Trophoblast cell (in vitro differentiated cells and primary cell): ENCODE measurements at regions not wholly inside any gene's neighbourhood (a gene's known extent, or its start where the extent isn't known, plus 50 kb on each side); places are given as distances from the start of the nearest gene placed in this dataset.

Experiments used
- DNase-seq, 2 donors: peaks; one replicate each; pipeline ENCODE4 v3.0.0-alpha.2; 2016
- H2AFZ ChIP-seq: 2 replicates; pipeline ENCODE4 v1.6.1; 2013; ENCODE audit warnings: low read length, moderate library complexity, mild to moderate bottlenecking; ENCODE audit not compliant: insufficient read depth, poor library complexity
- H2AK5ac ChIP-seq: 2 replicates; pipeline ENCODE4 v1.6.1; 2013; ENCODE audit warnings: mild to moderate bottlenecking, low read length
- H2BK120ac ChIP-seq: 2 replicates; pipeline ENCODE4 v1.6.1; 2013; ENCODE audit warnings: low read length, mild to moderate bottlenecking, moderate library complexity; ENCODE audit not compliant: insufficient read depth, poor library complexity
- H2BK12ac ChIP-seq: 2 replicates; pipeline ENCODE4 v1.6.1; 2013; ENCODE audit warnings: mild to moderate bottlenecking, low read length, moderate library complexity
- H2BK5ac ChIP-seq: 2 replicates; pipeline ENCODE4 v1.6.1; 2013; ENCODE audit warnings: low read length, low read depth, moderate library complexity, mild to moderate bottlenecking; ENCODE audit not compliant: poor library complexity
- H3K14ac ChIP-seq: 2 replicates; pipeline ENCODE4 v1.6.1; 2013; ENCODE audit warnings: mild to moderate bottlenecking, low read length
- H3K18ac ChIP-seq: 2 replicates; pipeline ENCODE4 v1.6.1; 2013; ENCODE audit warnings: mild to moderate bottlenecking, low read length
- H3K23ac ChIP-seq: 2 replicates; pipeline ENCODE4 v1.6.1; 2013; ENCODE audit warnings: low read length
- H3K27ac ChIP-seq: 2 replicates; pipeline ENCODE4 v1.5.1; 2013; ENCODE audit warnings: low read depth, mild to moderate bottlenecking, inconsistent platforms, low read length, moderate library complexity
- H3K27me3 ChIP-seq: 2 replicates; pipeline ENCODE4 v1.6.1; 2013; ENCODE audit warnings: inconsistent platforms, mild to moderate bottlenecking, low read length, moderate library complexity; ENCODE audit not compliant: insufficient read depth
- H3K36me3 ChIP-seq, 2 experiments: 1 replicate in 1 of 2; 2 replicates in 1 of 2; pipeline ENCODE4 v1.6.1; 2013; ENCODE audit warnings: low read length in 2 of 2, mild to moderate bottlenecking in 2 of 2, moderate library complexity in 1 of 2; ENCODE audit not compliant: insufficient read depth in 2 of 2, control insufficient read depth in 1 of 2
- H3K4ac ChIP-seq: 2 replicates; pipeline ENCODE4 v1.6.1; 2013; ENCODE audit warnings: low read depth, mild to moderate bottlenecking, low read length, moderate library complexity
- H3K4me1 ChIP-seq, 2 experiments: 1 replicate in 1 of 2; 2 replicates in 1 of 2; pipeline ENCODE4 v1.6.1; 2013; ENCODE audit warnings: low read length in 2 of 2, mild to moderate bottlenecking in 2 of 2, moderate library complexity in 1 of 2; ENCODE audit not compliant: insufficient read depth in 2 of 2, control insufficient read depth in 1 of 2
- H3K4me2 ChIP-seq: 2 replicates; pipeline ENCODE4 v1.6.1; 2013; ENCODE audit warnings: inconsistent platforms, mild to moderate bottlenecking, low read length, moderate library complexity
- H3K4me3 ChIP-seq: 2 replicates; pipeline ENCODE4 v1.5.1; 2013; ENCODE audit warnings: mild to moderate bottlenecking, low read depth, low read length, inconsistent platforms
- H3K79me1 ChIP-seq: one replicate; pipeline ENCODE4 v1.6.1; 2013; ENCODE audit warnings: low read length
- H3K79me2 ChIP-seq: 2 replicates; pipeline ENCODE4 v1.6.1; 2013; ENCODE audit warnings: low read length, mild to moderate bottlenecking; ENCODE audit not compliant: control insufficient read depth, insufficient read depth, poor library complexity
- H3K9ac ChIP-seq: 2 replicates; pipeline ENCODE4 v1.6.1; 2013; ENCODE audit warnings: mild to moderate bottlenecking, low read length
- H3K9me3 ChIP-seq: 2 replicates; pipeline ENCODE4 v1.6.1; 2013; ENCODE audit warnings: low read depth, mild to moderate bottlenecking, control low read depth, inconsistent platforms, low read length; ENCODE audit not compliant: insufficient read depth
- H4K12ac ChIP-seq: 2 replicates; pipeline ENCODE4 v1.6.1; 2013; ENCODE audit warnings: low read depth, mild to moderate bottlenecking, low read length, moderate library complexity
- H4K8ac ChIP-seq: 2 replicates; pipeline ENCODE4 v1.6.1; 2013; ENCODE audit warnings: low read depth, mild to moderate bottlenecking, low read length, moderate library complexity
- H4K91ac ChIP-seq: one replicate; pipeline ENCODE4 v1.6.1; 2013; ENCODE audit warnings: low read depth, mild to moderate bottlenecking, low read length, moderate library complexity
- WGBS: extraction: QIAGEN DNeasy Blood & Tissue Kit; methylation state at CpG from one replicate; pipeline ENCODE4 v1.1.7; 2013; ENCODE audit warnings: missing lambda C conversion rate; ENCODE audit not compliant: insufficient read length, insufficient coverage; ENCODE audit errors: extremely low coverage; 5-methylcytosine and 5-hydroxymethylcytosine counted together

GRCh38 chr2:14516844-14517243, 115.7 kb upstream of the LRATD1 start:
- H4K12ac ChIP-seq: no peak overlapping the region
- H2AFZ ChIP-seq: no peak overlapping the region
- H3K4ac ChIP-seq: no peak overlapping the region
- no peak overlapping the region for H3K23ac ChIP-seq
- H3K9ac ChIP-seq: no peak overlapping the region
- no peak overlapping the region for H2BK120ac ChIP-seq
- no peaks in the 10 kb centered on the region for H3K4me1 ChIP-seq
- no peaks in the 10 kb centered on the region for H3K9me3 ChIP-seq
- no peaks in the 10 kb centered on the region for H3K79me1 ChIP-seq
- no peak overlapping the region for H3K27ac ChIP-seq
- H3K27me3 ChIP-seq: no peaks in the 10 kb centered on the region
- no peak overlapping the region for H4K8ac ChIP-seq
- H2BK5ac ChIP-seq: no peak overlapping the region
- H3K18ac ChIP-seq: no peak overlapping the region
- no peak overlapping the region for H3K4me2 ChIP-seq
- H3K36me3 ChIP-seq: no peaks in the 10 kb centered on the region
- H3K4me3 ChIP-seq: no peak overlapping the region
- DNase-seq: peak; percentile 28 to 91
- H3K14ac ChIP-seq: no peak overlapping the region
- WGBS: no CpG with 5 or more reads among the region's 1 CpG
- no peak overlapping the region for H4K91ac ChIP-seq
- H2AK5ac ChIP-seq: no peak overlapping the region
- H2BK12ac ChIP-seq: no peak overlapping the region
- H3K79me2 ChIP-seq: no peaks in the 10 kb centered on the region

GRCh38 chr2:14517731-14518130, 114.8 kb upstream of the LRATD1 start:
- Histone ChIP-seq H3K4me3 (no peak overlapping the region), H3K4me1 (no peaks in the 10 kb centered on the region), H3K4me2 (no peak overlapping the region), H2AK5ac (no peak overlapping the region), H3K14ac (no peak overlapping the region), H4K91ac (no peak overlapping the region), H3K9me3 (no peaks in the 10 kb centered on the region), H4K12ac (no peak overlapping the region), H3K9ac (no peak overlapping the region), H3K27ac (no peak overlapping the region), H2AFZ (no peak overlapping the region), H2BK5ac (no peak overlapping the region), H3K4ac (no peak overlapping the region), H3K27me3 (no peaks in the 10 kb centered on the region), H4K8ac (no peak overlapping the region), H3K36me3 (no peaks in the 10 kb centered on the region), H2BK12ac (no peak overlapping the region), H3K79me2 (no peaks in the 10 kb centered on the region), H3K18ac (no peak overlapping the region), H3K23ac (no peak overlapping the region), H2BK120ac (no peak overlapping the region), H3K79me1 (no peaks in the 10 kb centered on the region)
- WGBS: no CpG with 5 or more reads among the region's 4 CpGs
- DNase-seq: no peak

- H3K27ac ChIP-seq: no peak overlapping the region
- H2AFZ ChIP-seq: no peak overlapping the region
- H3K79me1 ChIP-seq: no peaks in the 10 kb centered on the region
- no peak overlapping the region for H3K14ac ChIP-seq
- H4K91ac ChIP-seq: no peak overlapping the region
- H3K79me2 ChIP-seq: no peaks in the 10 kb centered on the region
- no peak overlapping the region for H4K8ac ChIP-seq
- no peaks in the 10 kb centered on the region for H3K27me3 ChIP-seq
- no peak overlapping the region for H4K12ac ChIP-seq
- H3K36me3 ChIP-seq: no peaks in the 10 kb centered on the region
- no peak overlapping the region for H3K9ac ChIP-seq
- H3K4me3 ChIP-seq: no peak overlapping the region
- no peak overlapping the region for H2AK5ac ChIP-seq
- H3K9me3 ChIP-seq: no peaks in the 10 kb centered on the region
- DNase-seq: no peak
- H3K4me2 ChIP-seq: no peak overlapping the region
- no peak overlapping the region for H2BK120ac ChIP-seq
- no CpG with 5 or more reads among the region's 10 CpGs for WGBS
- H3K23ac ChIP-seq: no peak overlapping the region
- no peak overlapping the region for H2BK5ac ChIP-seq
- no peak overlapping the region for H3K4ac ChIP-seq
- no peaks in the 10 kb centered on the region for H3K4me1 ChIP-seq
- no peak overlapping the region for H2BK12ac ChIP-seq
- H3K18ac ChIP-seq: no peak overlapping the region
Observed at GRCh38 chr2:14520385-14520945, 112.1 kb upstream of the LRATD1 start.

- H2BK12ac ChIP-seq: no peak overlapping the region
- H2AK5ac ChIP-seq: no peak overlapping the region
- no peak overlapping the region for H3K23ac ChIP-seq
- H3K79me1 ChIP-seq: no peaks in the 10 kb centered on the region
- no peaks in the 10 kb centered on the region for H3K9me3 ChIP-seq
- no peak overlapping the region for H3K27ac ChIP-seq
- no peak overlapping the region for H3K4me3 ChIP-seq
- no peak overlapping the region for H3K14ac ChIP-seq
- H2BK120ac ChIP-seq: no peak overlapping the region
- H2AFZ ChIP-seq: no peak overlapping the region
- H3K4me2 ChIP-seq: no peak overlapping the region
- H3K79me2 ChIP-seq: no peaks in the 10 kb centered on the region
- no peak overlapping the region for H3K18ac ChIP-seq
- no peak overlapping the region for H3K9ac ChIP-seq
- H4K8ac ChIP-seq: no peak overlapping the region
- peak; percentile 64 to 78 for DNase-seq
- H3K36me3 ChIP-seq: no peaks in the 10 kb centered on the region
- no peak overlapping the region for H2BK5ac ChIP-seq
- H3K4me1 ChIP-seq: no peaks in the 10 kb centered on the region
- no CpG with 5 or more reads among the region's 7 CpGs for whole genome bisulfite sequencing
- H3K27me3 ChIP-seq: no peaks in the 10 kb centered on the region
- H3K4ac ChIP-seq: no peak overlapping the region
- H4K91ac ChIP-seq: no peak overlapping the region
- no peak overlapping the region for H4K12ac ChIP-seq
Observed at GRCh38 chr2:14524041-14524802, 108.3 kb upstream of the LRATD1 start.
